PC-3 (cell line): ENCODE measurements at regions not wholly inside any gene's neighbourhood (a gene's known extent, or its start where the extent isn't known, plus 50 kb on each side); places are given as distances from the start of the nearest gene placed in this dataset.
A peak's percentile ranks its signal among the peaks of the same experiment; 100 is the strongest.
"Not testable (repeated sequence)": the region's sequence is repeated elsewhere in the genome, so short reads cannot be mapped to it uniquely, and the experiment has no call there.

Experiments
- ATAC-seq: fragments of 200-7000 bp; cut with Tn5 transposase; 2 replicates; pipeline ENCODE4 v1.9.1; 2020; ENCODE audit warnings: mild to moderate bottlenecking, moderate library complexity
- BruUV-seq: library from RNA; stranded (reverse); fragments of 400-500 nt; replicated peaks from 2 replicates; lab custom pipeline; 2021; lab: Mats Ljungman, UMichigan
- CTCF ChIA-PET: fragments of 300-600 bp; sonication (Branson Sonifier 250); formaldehyde crosslinking; loops from one replicate; lab custom pipeline; 2022; ENCODE audit warnings: antibody characterized with exemption; lab: Charles Lee
- POLR2A ChIA-PET: fragments of 300-600 bp; sonication (Branson Sonifier 250); formaldehyde crosslinking; loops from one replicate; lab custom pipeline; 2022; ENCODE audit warnings: antibody characterized with exemption; ENCODE audit not compliant: unreplicated experiment; lab: Charles Lee
- DNase-seq: peaks from one replicate; pipeline ENCODE4 v3.0.0-alpha.2; 2015
- H2AFZ ChIP-seq: fragments of 300-600 bp; sonication (generic); 2 replicates; pipeline ENCODE4 v1.6.0; 2016; ENCODE audit warnings: antibody characterized with exemption, low read length
- H3F3A ChIP-seq: fragments of 300-600 bp; sonication (generic); one replicate; pipeline ENCODE4 v1.6.0; 2017; ENCODE audit warnings: antibody characterized with exemption, low read length, control low read depth, mild to moderate bottlenecking; ENCODE audit not compliant: unreplicated experiment
- H3K27ac ChIP-seq: fragments of 300-600 bp; sonication (generic); 2 replicates; pipeline ENCODE4 v1.5.1; 2016; ENCODE audit warnings: mild to moderate bottlenecking, low read length
- H3K27me3 ChIP-seq: fragments of 300-600 bp; sonication (generic); 2 replicates; pipeline ENCODE4 v1.6.1; 2016; ENCODE audit warnings: low read length, mixed read lengths
- H3K36me3 ChIP-seq: fragments of 300-600 bp; sonication (generic); 2 replicates; pipeline ENCODE4 v1.6.1; 2016; ENCODE audit warnings: low read depth, mixed run types, low read length, mixed read lengths
- H3K4me1 ChIP-seq: fragments of 300-600 bp; sonication (generic); 2 replicates; pipeline ENCODE4 v1.5.1; 2016; ENCODE audit warnings: low read length; ENCODE audit not compliant: insufficient read depth
- H3K4me2 ChIP-seq: fragments of 300-600 bp; sonication (generic); 2 replicates; pipeline ENCODE4 v1.6.0; 2016; ENCODE audit warnings: low read length
- H3K4me3 ChIP-seq: fragments of 300-600 bp; sonication (generic); 2 replicates; pipeline ENCODE4 v1.5.1; 2016; ENCODE audit warnings: mild to moderate bottlenecking, low read length, mixed read lengths
- H3K79me2 ChIP-seq: fragments of 300-600 bp; sonication (generic); 2 replicates; pipeline ENCODE4 v1.6.1; 2017; ENCODE audit warnings: low read length, mixed read lengths
- H3K9ac ChIP-seq: fragments of 300-600 bp; sonication (generic); 2 replicates; pipeline ENCODE4 v1.6.0; 2016; ENCODE audit warnings: mild to moderate bottlenecking, low read length
- H3K9me2 ChIP-seq: fragments of 300-600 bp; sonication (generic); replicated peaks from 2 replicates; pipeline ENCODE4 v1.6.1; 2016; ENCODE audit warnings: mixed run types, low read length, mixed read lengths
- H3K9me3 ChIP-seq: fragments of 300-600 bp; sonication (generic); 2 replicates; pipeline ENCODE4 v1.6.1; 2016; ENCODE audit warnings: low read length, mixed read lengths
- H4K20me1 ChIP-seq: fragments of 300-600 bp; sonication (generic); 2 replicates; pipeline ENCODE4 v1.6.1; 2016; ENCODE audit warnings: low read length, mixed read lengths
- CTCF ChIP-seq: fragments of 300-600 bp; sonication (generic); conservative IDR thresholded peaks from 2 replicates; pipeline ENCODE4 v1.5.1; 2017; ENCODE audit warnings: antibody characterized with exemption, low read depth, mild to moderate bottlenecking, low read length
- EZH2 ChIP-seq: fragments of 300-600 bp; sonication (generic); IDR thresholded peaks from one replicate; pipeline ENCODE4 v1.6.1; 2017; ENCODE audit warnings: antibody characterized with exemption, mild to moderate bottlenecking, low read length; ENCODE audit not compliant: unreplicated experiment
- EZH2phosphoT487 ChIP-seq: fragments of 300-600 bp; sonication (generic); IDR thresholded peaks from 2 replicates; pipeline ENCODE4 v1.6.1; 2018; ENCODE audit warnings: mild to moderate bottlenecking, antibody characterized with exemption, low read length, borderline replicate concordance
- intact Hi-C: fragments of 100-400 bp; cut with micrococcal nuclease; formaldehyde crosslinking; loops from 2 replicates; pipeline ENCODE4 v1.9.0; 2023

GRCh38 chr2:44103639-44104038 lies 65.0 kb upstream of the PPM1B start:
- no TSS peak for BruUV-seq
- CTCF ChIA-PET: no interaction called here

GRCh38 chr2:44104855-44105271 lies 63.8 kb upstream of the PPM1B start:
- H3K9me2 ChIP-seq: no peaks in the 10 kb centered on the region

More at GRCh38 chr2:44103639-44104038, 65.0 kb upstream of the PPM1B start:
- Histone ChIP-seq H3K27ac (no peak overlapping the region), H3K9me2 (no peaks in the 10 kb centered on the region), H3K79me2 (no peaks in the 10 kb centered on the region), H3K4me1 (peaks cover 12% of the 10 kb centered on the region), H3F3A (no peaks in the 10 kb centered on the region), H3K4me3 (no peak overlapping the region), H4K20me1 (no peaks in the 10 kb centered on the region), H3K4me2 (no peak overlapping the region), H3K27me3 (no peaks in the 10 kb centered on the region), H3K36me3 (no peaks in the 10 kb centered on the region), H3K9me3 (no peaks in the 10 kb centered on the region), H3K9ac (no peak overlapping the region), H2AFZ (no peak overlapping the region)
- intact Hi-C loops: no loop called here
- POLR2A ChIA-PET: no interaction called here
- TF ChIP-seq EZH2phosphoT487: no peak
- TF ChIP-seq CTCF: no peak
- no peak for TF ChIP-seq EZH2
- ATAC-seq (no peak), DNase-seq (no peak)

GRCh38 chr2:44106509-44106908 lies 62.2 kb upstream of the PPM1B start:
- intact Hi-C loops, H2AFZ ChIP-seq, H3F3A ChIP-seq, CTCF ChIA-PET, H3K4me1 ChIP-seq, H3K36me3 ChIP-seq, H3K9ac ChIP-seq, BruUV-seq, H4K20me1 ChIP-seq, H3K4me3 ChIP-seq, POLR2A ChIA-PET, H3K27me3 ChIP-seq, ATAC-seq, H3K79me2 ChIP-seq, H3K4me2 ChIP-seq, H3K9me3 ChIP-seq, H3K27ac ChIP-seq, H3K9me2 ChIP-seq: not testable (repeated sequence)
- DNase-seq: peak; percentile 36

More at GRCh38 chr2:44104855-44105271, 63.8 kb upstream of the PPM1B start:
- H3K79me2 ChIP-seq: no peaks in the 10 kb centered on the region
- no peaks in the 10 kb centered on the region for H3K36me3 ChIP-seq
- intact Hi-C loops: no loop called here
- no peak for DNase-seq
- H4K20me1 ChIP-seq: no peaks in the 10 kb centered on the region
- BruUV-seq: no TSS peak
- ATAC-seq: peak; percentile 72
- H3K9me3 ChIP-seq: no peaks in the 10 kb centered on the region
- H3K9ac ChIP-seq: no peak overlapping the region
- H2AFZ ChIP-seq: no peak overlapping the region
- H3K27me3 ChIP-seq: no peaks in the 10 kb centered on the region
- H3K4me1 ChIP-seq: peaks cover 10% of the 10 kb centered on the region
- TF ChIP-seq EZH2phosphoT487 (no peak), EZH2 (no peak), CTCF (no peak)
- no peak overlapping the region for H3K4me3 ChIP-seq
- no peaks in the 10 kb centered on the region for H3F3A ChIP-seq
- ChIA-PET POLR2A (no interaction called here), CTCF (no interaction called here)
- no peak overlapping the region for H3K4me2 ChIP-seq
- H3K27ac ChIP-seq: no peak overlapping the region
